ENCODE measurements at regions not wholly inside any gene's neighbourhood (a gene's known extent, or its start where the extent isn't known, plus 50 kb on each side); places are given as distances from the start of the nearest gene placed in this dataset.
"Not testable (repeated sequence)": the region's sequence is repeated elsewhere in the genome, so short reads cannot be mapped to it uniquely, and the experiment has no call there.

DNA sequence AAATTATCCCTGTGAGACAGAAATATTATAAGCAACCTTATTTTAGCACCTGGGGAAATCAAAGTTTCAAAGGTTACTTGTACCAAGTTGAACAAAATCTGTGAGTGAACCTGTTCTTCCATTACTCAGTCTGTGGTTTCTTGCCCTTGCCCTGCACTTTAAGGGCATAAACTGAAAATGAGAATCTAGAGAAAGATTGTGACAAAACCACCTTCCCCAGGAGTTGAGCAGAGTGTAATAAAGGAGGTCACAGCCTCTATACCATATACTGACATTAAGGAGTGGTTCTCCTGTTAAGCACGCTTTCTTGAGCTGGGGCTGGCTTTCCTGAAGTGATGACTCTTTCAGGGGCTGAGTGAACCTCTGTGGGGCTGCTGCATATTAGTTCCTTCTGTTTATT is 143.4 kb downstream of the PDCD6IP start:
- H3K36me3 Mint-ChIP-seq: no peaks in the 10 kb centered on the region
- intact Hi-C loops (cut with micrococcal nuclease): no loop called here

GRCh38 chr3:33942483-33943150 is 144.2 kb downstream of the PDCD6IP start:
- Mint-ChIP-seq H3K4me1 (ENCODE audit: low read depth) (no peaks in the 10 kb centered on the region), H3K27ac (no peak overlapping the region), H3K36me3 (no peaks in the 10 kb centered on the region), H3K9me3 (no peaks in the 10 kb centered on the region), H3K4me3 (no peak overlapping the region), H3K27me3 (no peaks in the 10 kb centered on the region)
- CTCF ChIA-PET: no interaction called here
- no peak for DNase-seq
- intact Hi-C loops (cut with micrococcal nuclease): no loop called here
- POLR2A ChIA-PET: no interaction called here

More for the DNA sequence above, 143.4 kb downstream of the PDCD6IP start:
- Mint-ChIP-seq H3K9me3 (no peaks in the 10 kb centered on the region), H3K27me3 (peaks cover 3% of the 10 kb centered on the region), H3K4me1 (ENCODE audit: low read depth) (no peaks in the 10 kb centered on the region), H3K27ac (no peak overlapping the region), H3K4me3 (no peak overlapping the region)
- no peak for DNase-seq
- CTCF ChIA-PET: no interaction called here
- POLR2A ChIA-PET: no interaction called here

DNA sequence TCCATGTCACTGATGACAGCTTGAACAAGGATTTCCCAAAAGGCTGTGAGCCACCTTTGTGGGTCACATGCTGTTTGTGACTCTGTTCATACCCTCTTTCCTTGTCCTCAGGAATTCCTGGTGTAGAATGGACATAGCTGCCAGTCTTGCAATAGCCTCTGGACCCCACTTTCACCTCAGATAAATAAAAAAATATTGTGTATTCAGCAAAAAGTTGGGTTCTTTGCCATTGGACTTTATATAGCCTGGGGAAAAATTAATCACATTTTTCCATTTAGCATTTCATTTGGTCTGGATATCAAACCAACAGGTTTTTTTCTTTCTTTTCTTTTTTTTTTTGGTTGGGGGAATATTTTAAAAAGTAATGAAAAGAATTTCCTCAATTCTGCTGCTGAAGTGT is 144.8 kb downstream of the PDCD6IP start:
- Mint-ChIP-seq H3K27ac (no peak overlapping the region), H3K4me3 (no peak overlapping the region), H3K36me3 (no peaks in the 10 kb centered on the region), H3K4me1 (ENCODE audit: low read depth) (no peaks in the 10 kb centered on the region), H3K27me3 (no peaks in the 10 kb centered on the region), H3K9me3 (no peaks in the 10 kb centered on the region)
- intact Hi-C loops (cut with micrococcal nuclease): no loop called here
- CTCF ChIA-PET: no interaction called here
- no peak for DNase-seq
- POLR2A ChIA-PET: no interaction called here

DNA sequence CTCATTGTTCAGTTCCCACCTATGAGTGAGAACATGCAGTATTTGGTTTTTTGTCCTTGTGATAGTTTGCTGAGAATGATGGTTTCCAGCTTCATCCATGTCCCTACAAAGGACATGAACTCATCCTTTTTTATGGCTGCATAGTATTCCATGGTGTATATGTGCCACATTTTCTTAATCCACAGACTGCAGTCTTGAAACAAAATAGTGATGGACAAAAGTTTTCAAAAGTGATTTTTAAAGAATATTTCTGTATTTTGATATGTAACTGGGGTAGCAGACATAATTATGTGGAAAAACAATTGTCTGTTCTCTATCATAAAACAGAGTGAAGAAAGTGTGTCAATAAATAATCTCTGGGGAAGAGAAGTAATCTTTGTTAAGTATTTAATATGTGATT is 148.2 kb downstream of the PDCD6IP start:
- intact Hi-C loops (cut with micrococcal nuclease); H3K27ac Mint-ChIP-seq; POLR2A ChIA-PET; H3K9me3 Mint-ChIP-seq; H3K27me3 Mint-ChIP-seq; H3K4me3 Mint-ChIP-seq; CTCF ChIA-PET; DNase-seq; H3K36me3 Mint-ChIP-seq; H3K4me1 Mint-ChIP-seq (ENCODE audit: low read depth): not testable (repeated sequence)

- no peak for DNase-seq
- ChIA-PET CTCF (no interaction called here), POLR2A (no interaction called here)
- no peaks in the 10 kb centered on the region for H3K27me3 Mint-ChIP-seq
- no peak overlapping the region for H3K27ac Mint-ChIP-seq
- no peaks in the 10 kb centered on the region for H3K36me3 Mint-ChIP-seq
- H3K4me1 Mint-ChIP-seq (ENCODE audit: low read depth): no peaks in the 10 kb centered on the region
- no peak overlapping the region for H3K4me3 Mint-ChIP-seq
- intact Hi-C loops (cut with micrococcal nuclease): no loop called here
- no peaks in the 10 kb centered on the region for H3K9me3 Mint-ChIP-seq
Observed at GRCh38 chr3:33947272-33948195, 149.1 kb downstream of the PDCD6IP start.

DNA sequence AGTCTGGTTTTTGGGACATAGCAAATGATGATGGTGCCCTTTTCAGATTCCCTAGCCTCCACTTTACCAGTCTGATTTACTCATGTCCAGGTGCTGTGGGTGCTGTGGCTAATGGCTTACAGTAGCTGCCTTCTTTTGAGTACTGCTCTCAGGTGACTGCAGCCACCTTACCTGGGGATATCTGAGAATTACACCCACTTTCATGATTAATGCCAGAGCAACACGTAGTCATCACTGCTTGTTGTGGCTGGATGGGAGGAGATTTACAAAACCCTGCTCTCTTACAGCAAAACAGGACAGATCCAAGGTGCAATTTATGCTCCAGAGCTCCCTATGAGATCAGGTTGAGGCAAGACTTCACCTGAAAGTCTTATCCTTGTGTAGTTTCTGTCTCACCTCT is 150.6 kb downstream of the PDCD6IP start:
- Mint-ChIP-seq H3K4me3 (no peak overlapping the region), H3K4me1 (ENCODE audit: low read depth) (no peaks in the 10 kb centered on the region), H3K27me3 (no peaks in the 10 kb centered on the region), H3K36me3 (no peaks in the 10 kb centered on the region), H3K27ac (no peak overlapping the region), H3K9me3 (no peaks in the 10 kb centered on the region)
- no peak for DNase-seq
- intact Hi-C loops (cut with micrococcal nuclease): no loop called here
- ChIA-PET POLR2A (no interaction called here), CTCF (no interaction called here)

DNA sequence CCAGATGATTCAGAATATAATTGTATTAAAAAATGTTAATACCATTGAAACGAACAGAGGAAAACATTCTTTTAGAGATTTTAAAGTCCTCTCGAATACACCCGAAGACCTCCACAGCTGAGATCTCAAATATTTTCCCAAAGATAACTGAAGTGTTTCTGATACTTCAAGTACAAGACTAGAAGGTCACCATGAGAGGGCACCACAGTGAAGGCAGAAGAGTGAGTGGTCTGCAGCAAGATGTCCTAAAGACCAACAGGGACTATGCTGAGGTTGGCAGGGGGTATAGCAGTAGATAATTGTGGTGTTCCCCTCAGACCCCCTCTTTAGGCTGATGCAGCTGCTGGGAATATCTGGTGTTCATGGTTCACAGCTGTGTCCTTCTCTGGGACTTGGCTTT is 156.5 kb downstream of the PDCD6IP start:
- CTCF ChIA-PET: no interaction called here
- POLR2A ChIA-PET: no interaction called here

DNA sequence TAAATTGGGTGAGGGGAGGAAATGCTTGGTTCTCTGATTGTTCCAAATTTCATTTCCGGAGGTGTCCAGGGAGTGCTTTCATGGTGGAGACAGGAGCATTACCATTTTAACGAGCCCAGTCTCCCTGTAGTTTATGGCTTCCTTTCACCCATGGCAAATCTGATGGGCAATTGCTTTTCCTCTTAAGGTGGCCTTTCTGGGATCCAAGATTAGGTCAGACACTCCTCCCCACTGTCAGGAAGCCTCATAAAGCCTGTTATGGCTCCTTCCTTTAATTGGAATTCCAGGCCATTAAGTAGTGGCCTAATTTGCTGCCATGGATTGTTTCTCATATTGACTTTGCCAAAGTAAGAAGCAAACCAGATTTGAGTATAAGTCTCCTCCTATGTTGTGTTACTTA is 157.8 kb downstream of the PDCD6IP start:
- intact Hi-C loops (cut with micrococcal nuclease): loop anchor here (5.0 kb wide), 1 partner anchor 726 kb away; no protein-coding TSS in a partner anchor
- Mint-ChIP-seq H3K27me3 (no peaks in the 10 kb centered on the region), H3K4me3 (no peak overlapping the region), H3K4me1 (ENCODE audit: low read depth) (no peaks in the 10 kb centered on the region), H3K36me3 (no peaks in the 10 kb centered on the region), H3K27ac (no peak overlapping the region), H3K9me3 (no peaks in the 10 kb centered on the region)
- DNase-seq: no peak
- ChIA-PET POLR2A (no interaction called here), CTCF (no interaction called here)

More for the DNA sequence above, 156.5 kb downstream of the PDCD6IP start:
- intact Hi-C loops (cut with micrococcal nuclease): loop anchor here (5.0 kb wide), 1 partner anchor 727 kb away; no protein-coding TSS in a partner anchor
- Mint-ChIP-seq H3K9me3 (no peaks in the 10 kb centered on the region), H3K27me3 (no peaks in the 10 kb centered on the region), H3K36me3 (no peaks in the 10 kb centered on the region), H3K4me3 (no peak overlapping the region), H3K4me1 (ENCODE audit: low read depth) (no peaks in the 10 kb centered on the region), H3K27ac (no peak overlapping the region)
- no peak for DNase-seq

DNA sequence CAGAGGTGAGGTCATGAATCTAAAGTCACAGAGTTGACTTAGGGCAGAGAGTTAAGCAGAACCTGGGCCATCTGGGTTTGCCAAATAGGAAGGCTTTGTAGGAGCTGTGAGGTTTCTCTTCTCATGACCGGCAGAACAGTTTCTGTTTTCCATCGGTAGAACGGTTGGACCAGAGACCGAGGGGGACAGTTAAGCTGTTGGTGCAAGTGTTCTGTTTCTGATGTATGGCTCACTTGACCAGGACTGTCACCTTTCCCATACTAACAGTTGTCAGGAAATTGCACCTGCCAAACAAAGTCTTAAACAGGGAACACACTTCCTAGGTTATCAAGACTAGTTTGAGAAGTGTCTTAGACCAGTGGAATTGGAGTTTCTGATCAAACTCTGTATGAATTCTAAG is 158.3 kb downstream of the PDCD6IP start:
- ChIA-PET POLR2A (no interaction called here), CTCF (no interaction called here)
- no peaks in the 10 kb centered on the region for H3K9me3 Mint-ChIP-seq
- intact Hi-C loops (cut with micrococcal nuclease): loop anchor here (5.0 kb wide), 1 partner anchor 726 kb away; no protein-coding TSS in a partner anchor
- no peak overlapping the region for H3K27ac Mint-ChIP-seq
- H3K36me3 Mint-ChIP-seq: no peaks in the 10 kb centered on the region
- H3K4me3 Mint-ChIP-seq: no peak overlapping the region
- no peak for DNase-seq
- H3K27me3 Mint-ChIP-seq: no peaks in the 10 kb centered on the region
- H3K4me1 Mint-ChIP-seq (ENCODE audit: low read depth): no peaks in the 10 kb centered on the region

DNA sequence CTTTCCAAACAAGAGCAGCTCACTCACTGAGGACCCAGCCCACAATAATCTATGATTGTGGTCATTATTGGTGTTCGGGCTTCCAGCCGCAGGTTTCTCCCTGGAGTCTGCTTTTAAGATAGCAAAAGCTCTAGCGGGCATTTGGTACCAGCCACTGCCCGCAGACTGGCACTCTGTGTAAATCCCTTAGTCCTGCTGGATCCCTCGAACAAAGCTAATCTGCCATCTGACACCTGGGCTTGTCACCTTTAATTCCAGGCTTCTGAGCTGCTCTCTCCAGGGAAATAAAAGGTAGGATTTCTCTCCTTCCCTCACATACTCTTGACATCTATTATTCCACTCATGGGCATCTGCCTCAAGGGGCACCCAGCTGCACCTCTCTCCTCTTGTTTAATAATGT is 158.7 kb downstream of the PDCD6IP start:
- Mint-ChIP-seq H3K36me3 (no peaks in the 10 kb centered on the region), H3K27me3 (no peaks in the 10 kb centered on the region), H3K9me3 (no peaks in the 10 kb centered on the region), H3K4me1 (ENCODE audit: low read depth) (no peaks in the 10 kb centered on the region), H3K27ac (no peak overlapping the region), H3K4me3 (no peak overlapping the region)
- CTCF ChIA-PET: no interaction called here
- no peak for DNase-seq
- POLR2A ChIA-PET: no interaction called here
- intact Hi-C loops (cut with micrococcal nuclease): loop anchor here (5.0 kb wide), 1 partner anchor 725 kb away; no protein-coding TSS in a partner anchor

DNA sequence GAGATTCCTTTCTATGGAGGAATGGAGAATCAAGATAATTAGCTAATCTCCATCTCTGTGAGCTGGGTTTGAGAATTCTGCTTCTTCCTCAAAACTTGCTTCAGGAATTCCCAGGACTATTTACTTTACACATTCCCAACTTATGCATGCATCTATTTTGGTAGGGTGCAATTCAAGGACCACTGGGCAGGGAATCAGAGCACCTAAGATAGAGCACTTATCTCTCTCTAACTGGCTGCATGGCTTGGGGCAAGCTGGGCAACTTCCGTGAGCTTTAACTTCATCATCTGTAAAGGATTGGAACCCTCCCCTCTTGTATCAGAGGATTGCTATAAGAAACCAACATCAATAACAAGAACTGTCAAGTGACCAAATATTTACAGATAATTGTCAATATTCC is 160.2 kb downstream of the PDCD6IP start:
- no peak overlapping the region for H3K4me3 Mint-ChIP-seq
- CTCF ChIA-PET: no interaction called here
- POLR2A ChIA-PET: no interaction called here
- no peaks in the 10 kb centered on the region for H3K27me3 Mint-ChIP-seq
- no peak for DNase-seq
- intact Hi-C loops (cut with micrococcal nuclease): loop anchor here (5.0 kb wide), 1 partner anchor 724 kb away; no protein-coding TSS in a partner anchor
- H3K9me3 Mint-ChIP-seq: peaks cover 2% of the 10 kb centered on the region
- no peaks in the 10 kb centered on the region for H3K4me1 Mint-ChIP-seq (ENCODE audit: low read depth)
- H3K27ac Mint-ChIP-seq: no peak overlapping the region
- no peaks in the 10 kb centered on the region for H3K36me3 Mint-ChIP-seq

DNA sequence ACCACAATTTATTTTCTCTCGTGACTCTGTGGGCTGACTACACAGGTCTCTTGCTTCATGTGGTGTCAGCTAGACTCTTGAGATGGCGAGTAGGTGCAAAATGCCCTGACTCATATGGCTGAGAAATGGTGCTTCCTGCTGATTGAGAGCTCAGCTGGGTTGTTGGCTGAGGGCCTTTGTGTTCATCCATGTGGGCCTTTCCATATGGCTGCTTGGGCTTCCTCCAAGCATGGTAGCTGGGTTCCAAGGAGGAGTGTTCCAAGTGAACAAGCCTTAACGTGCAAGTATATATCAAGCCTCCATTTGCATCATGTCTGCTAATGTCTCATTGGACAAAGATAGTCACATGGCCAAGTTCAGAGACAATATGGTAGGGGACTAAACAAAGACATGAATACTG is 164.0 kb downstream of the PDCD6IP start:
- Mint-ChIP-seq H3K4me3 (no peak overlapping the region), H3K4me1 (ENCODE audit: low read depth) (no peaks in the 10 kb centered on the region), H3K36me3 (no peaks in the 10 kb centered on the region), H3K27ac (no peak overlapping the region), H3K27me3 (no peaks in the 10 kb centered on the region), H3K9me3 (peaks cover 2% of the 10 kb centered on the region)
- intact Hi-C loops (cut with micrococcal nuclease): no loop called here
- DNase-seq: no peak
- POLR2A ChIA-PET: no interaction called here
- CTCF ChIA-PET: no interaction called here

- H3K27ac Mint-ChIP-seq; H3K4me3 Mint-ChIP-seq; CTCF ChIA-PET; DNase-seq; H3K4me1 Mint-ChIP-seq (ENCODE audit: low read depth); H3K36me3 Mint-ChIP-seq; intact Hi-C loops (cut with micrococcal nuclease); POLR2A ChIA-PET; H3K9me3 Mint-ChIP-seq: not testable (repeated sequence)
- peaks cover 16% of the 10 kb centered on the region for H3K27me3 Mint-ChIP-seq
Observed at GRCh38 chr3:33970180-33970579, 171.8 kb downstream of the PDCD6IP start.

Measured in activated CD4-positive, alpha-beta memory T cell treated with anti-CD3 and anti-CD28 coated beads for 36 hours (primary cell).